ENCODE measurements at regions not wholly inside any gene's neighbourhood (a gene's known extent, or its start where the extent isn't known, plus 50 kb on each side); places are given as distances from the start of the nearest gene placed in this dataset.
A peak's percentile ranks its signal among the peaks of the same experiment; 100 is the strongest.

DNA sequence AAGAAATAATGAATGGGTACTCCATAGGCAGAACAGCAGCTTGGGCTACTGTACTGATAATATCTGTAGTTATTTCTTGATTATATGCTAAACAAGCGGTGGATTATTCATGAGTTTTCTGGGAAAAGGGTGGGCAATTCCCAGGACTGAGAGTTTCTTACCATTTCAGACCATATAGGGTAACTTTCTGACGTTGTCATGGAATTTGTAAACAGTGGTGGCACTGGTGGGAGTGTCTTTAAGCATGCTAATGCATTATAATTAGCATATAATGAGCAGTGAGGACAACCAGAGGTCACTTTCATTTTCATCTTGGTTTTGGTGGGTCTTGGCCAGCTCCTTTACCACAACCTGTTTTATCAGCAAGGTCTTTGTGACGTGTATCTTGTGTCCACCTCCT lies 399.7 kb downstream of the CDC14C start:
- H3K27ac ChIP-seq = no peak overlapping the region
- TF ChIP-seq CTCF (conservative IDR thresholded peaks at IDR 0.05) (no peak), ZFX (IDR thresholded peaks at IDR 0.05) (no peak)

DNA sequence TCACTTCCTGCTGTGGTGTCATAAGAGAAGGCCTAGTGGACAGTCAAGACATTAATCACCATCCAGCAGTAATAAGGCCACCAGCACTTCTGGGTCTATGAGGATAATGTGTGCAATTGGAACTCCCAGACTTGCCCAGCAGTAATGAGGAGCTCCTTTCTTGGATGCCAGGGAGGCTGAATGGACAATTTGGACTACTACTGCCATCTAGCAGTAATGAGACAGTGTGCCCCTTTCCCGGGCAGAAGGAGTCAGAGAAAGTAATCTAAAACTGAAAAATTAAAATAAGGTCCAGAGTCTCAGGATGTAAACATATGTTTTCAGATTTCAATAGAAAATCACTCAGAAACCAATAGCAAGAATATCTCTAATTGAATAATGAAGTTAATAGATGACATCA lies 400.4 kb downstream of the CDC14C start:
- TF ChIP-seq ZFX (IDR thresholded peaks at IDR 0.05) (no peak), CTCF (conservative IDR thresholded peaks at IDR 0.05) (peak; percentile 66)
- H3K27ac ChIP-seq = no peak overlapping the region

DNA sequence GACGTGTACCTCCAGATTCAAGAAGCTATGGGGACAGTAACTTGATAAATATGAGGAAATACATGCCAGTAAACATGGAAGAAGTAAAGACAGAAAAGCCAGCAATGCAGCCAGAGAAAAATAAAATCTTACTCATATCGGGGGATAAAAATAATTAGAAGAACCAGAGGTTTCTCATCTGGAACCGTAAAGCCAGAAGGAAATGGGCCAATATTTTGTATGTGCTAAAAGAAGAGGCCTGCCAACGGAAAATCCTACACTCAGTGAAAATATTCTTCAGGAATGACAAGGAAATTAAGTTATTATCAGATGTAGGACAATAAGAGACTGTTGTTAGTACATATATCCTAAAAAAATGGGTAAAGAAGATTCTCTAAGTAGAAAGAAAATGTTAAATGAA lies 401.2 kb downstream of the CDC14C start:
- H3K27ac ChIP-seq = no peak overlapping the region
- TF ChIP-seq CTCF (conservative IDR thresholded peaks at IDR 0.05) (no peak), ZFX (IDR thresholded peaks at IDR 0.05) (no peak)

DNA sequence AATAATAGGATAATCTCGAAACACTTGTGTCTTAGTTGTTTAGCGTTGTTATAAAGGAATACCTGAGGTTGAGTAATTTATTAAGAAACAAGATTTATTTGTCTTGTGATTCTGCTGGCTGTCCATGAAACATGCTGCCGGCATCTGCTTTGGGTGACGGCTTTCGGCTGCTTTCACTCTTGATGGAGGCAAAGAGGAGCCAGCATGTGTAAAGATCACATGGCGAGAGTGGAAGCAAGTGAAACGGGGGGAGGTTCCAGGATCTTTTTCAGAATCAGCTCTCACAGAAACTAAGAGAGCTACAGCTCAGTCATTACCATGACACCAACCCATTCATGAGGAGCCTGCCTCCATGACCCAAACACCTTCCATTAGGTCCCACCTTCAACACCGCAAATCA lies 402.8 kb downstream of the CDC14C start:
- H3K27ac ChIP-seq = no peak overlapping the region
- no peak for TF ChIP-seq CTCF (conservative IDR thresholded peaks at IDR 0.05)
- TF ChIP-seq ZFX (IDR thresholded peaks at IDR 0.05) = no peak

GRCh38 chr7:49333180-49333881 lies 409.0 kb downstream of the CDC14C start:
- no peak overlapping the region for H3K27ac ChIP-seq

GRCh38 chr7:49341849-49342248 lies 417.5 kb downstream of the CDC14C start:
- no peak overlapping the region for H3K27ac ChIP-seq
- TF ChIP-seq ZFX (IDR thresholded peaks at IDR 0.05) = no peak
- TF ChIP-seq CTCF (conservative IDR thresholded peaks at IDR 0.05) = no peak

More at GRCh38 chr7:49333180-49333881, 409.0 kb downstream of the CDC14C start:
- no peak for TF ChIP-seq CTCF (conservative IDR thresholded peaks at IDR 0.05)
- no peak for TF ChIP-seq ZFX (IDR thresholded peaks at IDR 0.05)

DNA sequence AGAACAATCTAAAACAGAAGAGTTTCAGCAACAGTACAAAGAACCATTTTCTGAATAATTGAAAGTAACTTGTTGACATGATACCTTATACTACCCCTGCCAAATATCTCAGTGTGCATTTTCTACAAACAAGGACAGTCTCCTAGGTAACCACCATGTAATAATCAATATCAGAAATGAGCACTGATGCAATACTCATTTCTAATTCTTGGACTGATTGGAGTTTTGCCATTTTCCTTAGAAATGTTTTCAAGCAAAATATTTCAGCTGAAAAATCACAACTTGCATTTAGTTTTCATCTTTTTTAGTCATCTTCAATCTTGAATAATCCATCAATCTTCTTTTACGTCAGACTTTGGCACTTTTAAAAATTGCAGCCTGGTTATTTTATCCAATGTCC lies 420.2 kb downstream of the CDC14C start:
- H3K27ac ChIP-seq = no peak overlapping the region
- TF ChIP-seq ZFX (IDR thresholded peaks at IDR 0.05) (no peak), CTCF (conservative IDR thresholded peaks at IDR 0.05) (no peak)

Data from C4-2B (cell line).